Tibial nerve (tissue), 4 donors: ENCODE measurements at regions not wholly inside any gene's neighbourhood (a gene's known extent, or its start where the extent isn't known, plus 50 kb on each side); places are given as distances from the start of the nearest gene placed in this dataset.

Experiments used
- EP300 ChIP-seq, 2 donors: sonication (generic); formaldehyde crosslinking; IDR thresholded peaks; one replicate each; pipeline ENCODE4 v1.6.1; 2017; ENCODE audit warnings: antibody characterized with exemption in 2 of 2, mild to moderate bottlenecking in 1 of 2
- POLR2A ChIP-seq, 2 donors: fragments of 450-650 bp; IDR thresholded peaks; one replicate each; pipeline ENCODE4 v1.6.1; 2017; ENCODE audit warnings: antibody characterized with exemption in 2 of 2, mild to moderate bottlenecking in 2 of 2, moderate library complexity in 2 of 2
- TF ChIP-seq, protein P1 (sequence below), 5 experiments: fragments of 200-600 bp in 3 of 5; fragments of 450-650 bp in 2 of 5; sonication (generic) in 3 of 5; IDR thresholded peaks; one replicate each; pipeline ENCODE4 v1.5.1; 2016 to 2019; ENCODE audit warnings: antibody characterized with exemption in 5 of 5, mild to moderate bottlenecking in 3 of 5, moderate library complexity in 2 of 5

DNA sequence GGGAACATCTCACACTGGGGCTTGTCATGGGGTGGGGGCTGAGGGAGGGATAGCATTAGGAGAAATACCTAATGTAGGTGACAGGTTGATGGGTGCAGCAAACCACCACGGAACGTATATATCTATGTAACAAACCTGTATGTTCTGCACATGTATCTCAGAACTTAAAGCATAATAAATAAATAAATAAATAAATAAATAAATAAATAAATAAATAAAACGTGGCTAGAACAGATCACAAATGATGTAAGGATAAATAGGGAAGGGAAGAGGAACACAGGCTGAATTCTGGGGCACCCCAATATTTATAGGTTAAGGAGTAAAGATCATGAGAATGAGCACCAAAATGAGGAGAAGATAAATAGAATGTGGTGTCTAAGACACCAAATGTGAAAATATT, 592.2 kb downstream of the AMY1C start:
- TF ChIP-seq, protein P1, sequence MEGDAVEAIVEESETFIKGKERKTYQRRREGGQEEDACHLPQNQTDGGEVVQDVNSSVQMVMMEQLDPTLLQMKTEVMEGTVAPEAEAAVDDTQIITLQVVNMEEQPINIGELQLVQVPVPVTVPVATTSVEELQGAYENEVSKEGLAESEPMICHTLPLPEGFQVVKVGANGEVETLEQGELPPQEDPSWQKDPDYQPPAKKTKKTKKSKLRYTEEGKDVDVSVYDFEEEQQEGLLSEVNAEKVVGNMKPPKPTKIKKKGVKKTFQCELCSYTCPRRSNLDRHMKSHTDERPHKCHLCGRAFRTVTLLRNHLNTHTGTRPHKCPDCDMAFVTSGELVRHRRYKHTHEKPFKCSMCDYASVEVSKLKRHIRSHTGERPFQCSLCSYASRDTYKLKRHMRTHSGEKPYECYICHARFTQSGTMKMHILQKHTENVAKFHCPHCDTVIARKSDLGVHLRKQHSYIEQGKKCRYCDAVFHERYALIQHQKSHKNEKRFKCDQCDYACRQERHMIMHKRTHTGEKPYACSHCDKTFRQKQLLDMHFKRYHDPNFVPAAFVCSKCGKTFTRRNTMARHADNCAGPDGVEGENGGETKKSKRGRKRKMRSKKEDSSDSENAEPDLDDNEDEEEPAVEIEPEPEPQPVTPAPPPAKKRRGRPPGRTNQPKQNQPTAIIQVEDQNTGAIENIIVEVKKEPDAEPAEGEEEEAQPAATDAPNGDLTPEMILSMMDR (IDR thresholded peaks at IDR 0.05) = no peak
- TF ChIP-seq POLR2A (IDR thresholded peaks at IDR 0.05) (no peak), EP300 (IDR thresholded peaks at IDR 0.05) (no peak)
